Globus pallidus (tissue), 1 donor: ENCODE measurements at regions not wholly inside any gene's neighbourhood (a gene's known extent, or its start where the extent isn't known, plus 50 kb on each side); places are given as distances from the start of the nearest gene placed in this dataset.
A peak's percentile ranks its signal among the peaks of the same experiment; 100 is the strongest.

Source experiments
- DNase-seq: peaks from one replicate; pipeline ENCODE4 v3.0.0-alpha.2; 2015; ENCODE audit warnings: low spot score

- DNase-seq: no peak
Measured at GRCh38 chr3:193962986-193963685, 172.8 kb upstream of the HES1 start.

GRCh38 chr3:193963808-193964516 lies 172.0 kb upstream of the HES1 start:
- DNase-seq: no peak

GRCh38 chr3:193964517-193964880 lies 171.4 kb upstream of the HES1 start:
- DNase-seq: no peak

DNA sequence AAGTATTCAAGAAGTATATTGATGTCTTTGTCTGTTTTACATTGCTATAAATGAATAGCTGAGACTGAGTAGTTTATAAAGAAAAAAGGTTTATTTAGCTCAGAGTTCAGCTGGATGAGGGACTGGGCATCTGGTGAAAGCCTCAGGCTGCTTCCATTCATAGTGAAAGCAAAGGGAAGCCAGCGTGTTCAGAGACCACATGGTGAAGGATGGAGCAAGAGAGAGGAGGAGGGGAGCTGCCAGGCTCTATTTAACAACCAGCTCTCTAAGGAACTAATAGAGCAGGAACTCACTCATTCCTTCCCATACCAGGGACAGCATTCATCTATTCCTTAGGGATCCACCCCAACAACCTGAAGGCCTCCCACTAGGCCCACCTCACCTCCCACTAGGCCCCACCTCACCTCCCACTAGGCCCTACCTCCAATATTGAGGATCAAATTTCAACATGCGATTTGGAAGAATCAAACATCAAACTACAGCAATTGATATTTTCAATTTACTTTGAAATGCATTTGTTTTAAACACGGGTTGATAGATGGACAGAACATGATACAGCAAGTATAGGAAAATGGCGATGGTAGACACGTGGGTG lies 167.5 kb upstream of the HES1 start:
- DNase-seq: no peak

GRCh38 chr3:193970131-193970772 lies 165.7 kb upstream of the HES1 start:
- DNase-seq: peak; percentile 24

DNA sequence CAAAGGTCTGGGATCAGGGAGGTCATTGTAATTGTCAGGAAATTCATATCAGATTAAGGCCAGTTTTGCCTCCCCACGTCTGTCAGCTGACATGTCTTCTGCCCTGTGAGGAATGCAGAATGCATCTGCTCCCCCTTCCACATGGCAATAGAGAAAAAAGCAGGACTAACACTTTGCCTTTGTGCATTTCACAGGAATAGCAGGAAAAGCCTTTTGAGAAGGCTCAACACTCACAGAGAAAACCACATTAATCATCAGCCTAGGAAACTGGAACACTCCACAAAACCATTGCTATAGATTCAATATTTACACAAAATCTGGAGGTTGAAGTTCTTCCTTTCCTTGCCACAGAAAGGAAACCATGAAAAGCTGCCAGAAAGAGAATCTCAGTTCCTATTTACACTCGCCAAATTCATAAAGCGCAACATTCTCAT lies 165.2 kb upstream of the HES1 start:
- no peak for DNase-seq

DNA sequence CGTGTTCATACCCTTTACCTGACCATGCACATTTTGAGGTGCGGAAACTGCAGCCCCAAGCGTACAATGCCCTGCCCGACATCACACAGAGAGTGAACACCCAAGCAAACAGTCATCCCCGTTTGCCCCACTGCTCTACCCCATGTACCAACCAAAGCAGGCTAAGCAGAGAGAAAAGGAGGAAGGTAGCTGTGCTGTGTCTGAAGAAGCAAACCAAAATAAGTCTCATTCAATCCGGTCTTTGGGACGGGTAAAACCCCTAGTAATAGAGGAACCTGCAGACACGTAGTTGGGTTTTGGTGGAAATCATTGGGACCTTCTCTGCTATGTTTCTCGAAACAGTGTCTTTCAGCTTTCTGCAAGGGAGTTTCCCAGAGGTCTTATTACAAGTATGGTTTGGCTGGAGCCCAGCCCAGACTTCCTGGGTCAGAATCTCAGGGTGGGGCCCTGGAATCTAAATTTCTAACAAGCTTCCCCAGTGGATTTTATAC lies 164.6 kb upstream of the HES1 start:
- DNase-seq: no peak

- DNase-seq: no peak
Measured at GRCh38 chr3:193971966-193972365, 164.0 kb upstream of the HES1 start.

- no peak for DNase-seq
Measured at GRCh38 chr3:193972832-193973231, 163.1 kb upstream of the HES1 start.

DNA sequence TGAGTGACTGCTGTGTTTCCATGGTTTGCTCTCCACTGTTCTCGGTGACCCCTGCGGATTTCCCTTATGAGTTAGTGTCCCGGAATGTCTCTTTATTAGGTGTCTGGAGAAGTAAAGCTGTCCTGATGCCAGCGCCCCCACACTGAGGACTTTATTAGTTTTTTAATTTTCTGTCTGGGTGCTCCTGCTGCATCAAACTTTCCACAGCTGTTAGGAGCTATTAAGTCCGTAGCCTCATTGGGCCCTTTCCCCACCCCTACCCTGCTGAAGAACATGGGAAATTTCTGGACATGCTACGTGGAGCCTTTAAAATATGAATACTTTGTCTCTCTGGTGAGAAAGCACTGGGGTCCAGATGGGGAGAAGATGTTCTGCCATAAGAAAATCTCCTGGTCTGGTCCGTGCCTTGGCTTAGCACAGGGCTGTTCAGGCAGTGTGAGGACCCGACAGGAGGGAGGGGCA lies 161.7 kb upstream of the HES1 start:
- no peak for DNase-seq

- no peak for DNase-seq
Measured at GRCh38 chr3:193974671-193975535, 161.0 kb upstream of the HES1 start.

DNA sequence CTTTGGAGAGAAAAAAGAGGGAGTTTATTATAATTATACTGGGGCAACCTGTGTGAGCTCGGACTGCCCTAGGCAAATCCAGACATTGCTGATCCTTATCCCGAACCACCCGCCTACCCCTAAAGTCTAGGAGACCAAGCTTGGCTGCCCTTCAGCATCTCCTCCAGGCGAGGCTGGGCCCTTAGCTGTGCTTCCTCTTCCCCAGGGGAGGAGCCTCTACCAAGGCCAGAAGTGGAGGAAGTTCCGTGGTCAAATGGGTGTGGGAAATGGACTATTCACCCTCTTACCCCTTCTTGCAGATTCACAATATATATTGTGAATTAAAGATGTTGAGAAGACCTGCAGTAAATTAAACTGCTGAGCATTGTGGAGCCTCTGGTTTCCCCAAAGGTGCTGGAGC lies 158.3 kb upstream of the HES1 start:
- DNase-seq: no peak

DNA sequence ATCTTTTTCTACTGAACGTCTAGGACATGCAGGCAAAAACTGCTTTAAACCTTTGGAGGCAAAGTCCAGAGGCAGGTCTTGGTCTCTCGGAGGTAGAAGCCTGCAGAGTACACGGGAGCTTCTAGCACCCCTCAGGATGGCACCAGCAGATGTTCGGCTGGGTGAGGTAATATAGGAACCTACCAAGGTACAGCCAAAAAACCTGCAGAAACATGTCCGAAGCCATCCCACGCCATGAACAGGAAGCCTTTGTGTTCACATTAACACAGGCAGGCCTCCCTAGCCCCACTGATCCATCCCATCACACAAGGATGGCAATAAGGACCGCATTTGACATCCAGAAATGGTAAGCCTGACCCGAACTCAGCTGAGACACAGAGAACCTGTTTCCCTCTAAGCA lies 157.9 kb upstream of the HES1 start:
- DNase-seq: no peak

- no peak for DNase-seq
Measured at GRCh38 chr3:193978486-193978885, 157.5 kb upstream of the HES1 start.

DNA sequence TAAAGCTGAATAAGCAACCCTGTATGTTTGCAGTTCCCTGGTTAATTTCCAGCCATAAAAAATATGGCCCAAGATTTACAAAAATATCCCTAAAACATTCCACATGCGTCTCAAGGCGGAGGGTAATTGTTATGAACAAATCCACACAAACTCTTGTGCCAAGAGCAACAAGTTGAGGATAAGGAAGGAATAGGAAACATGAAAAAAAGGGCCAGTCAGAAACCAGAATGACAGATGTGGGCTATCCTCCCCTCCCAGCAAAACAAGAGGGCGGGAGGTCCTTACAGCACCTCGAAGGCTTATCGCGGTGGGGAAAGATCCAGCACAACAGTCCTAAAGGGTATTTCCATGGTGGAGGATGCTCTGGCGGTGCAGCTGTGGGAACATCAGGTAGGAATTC lies 155.6 kb upstream of the HES1 start:
- no peak for DNase-seq

GRCh38 chr3:193980905-193981304 lies 155.0 kb upstream of the HES1 start:
- no peak for DNase-seq

DNA sequence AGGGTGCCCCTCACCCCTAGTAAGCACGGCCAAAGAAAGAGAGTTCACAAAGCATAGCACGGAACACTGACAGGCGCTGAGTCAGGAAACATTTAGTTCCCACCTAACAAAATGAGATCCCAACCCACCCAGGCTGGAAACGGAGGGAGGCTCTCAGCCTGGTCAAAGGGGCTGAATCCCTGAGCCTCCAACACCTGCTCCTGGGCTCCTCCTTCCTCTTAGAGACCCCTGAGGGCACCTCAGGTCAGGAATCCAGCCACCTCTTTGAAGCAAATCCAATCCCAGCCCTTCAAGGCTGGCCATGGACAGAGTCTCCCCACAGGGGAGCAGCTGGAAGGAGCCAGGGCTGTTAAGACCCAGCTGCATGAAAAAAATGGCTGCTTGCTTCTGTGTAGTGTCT lies 154.4 kb upstream of the HES1 start:
- no peak for DNase-seq

GRCh38 chr3:193982258-193982659 lies 153.7 kb upstream of the HES1 start:
- DNase-seq: peak; percentile 53

DNA sequence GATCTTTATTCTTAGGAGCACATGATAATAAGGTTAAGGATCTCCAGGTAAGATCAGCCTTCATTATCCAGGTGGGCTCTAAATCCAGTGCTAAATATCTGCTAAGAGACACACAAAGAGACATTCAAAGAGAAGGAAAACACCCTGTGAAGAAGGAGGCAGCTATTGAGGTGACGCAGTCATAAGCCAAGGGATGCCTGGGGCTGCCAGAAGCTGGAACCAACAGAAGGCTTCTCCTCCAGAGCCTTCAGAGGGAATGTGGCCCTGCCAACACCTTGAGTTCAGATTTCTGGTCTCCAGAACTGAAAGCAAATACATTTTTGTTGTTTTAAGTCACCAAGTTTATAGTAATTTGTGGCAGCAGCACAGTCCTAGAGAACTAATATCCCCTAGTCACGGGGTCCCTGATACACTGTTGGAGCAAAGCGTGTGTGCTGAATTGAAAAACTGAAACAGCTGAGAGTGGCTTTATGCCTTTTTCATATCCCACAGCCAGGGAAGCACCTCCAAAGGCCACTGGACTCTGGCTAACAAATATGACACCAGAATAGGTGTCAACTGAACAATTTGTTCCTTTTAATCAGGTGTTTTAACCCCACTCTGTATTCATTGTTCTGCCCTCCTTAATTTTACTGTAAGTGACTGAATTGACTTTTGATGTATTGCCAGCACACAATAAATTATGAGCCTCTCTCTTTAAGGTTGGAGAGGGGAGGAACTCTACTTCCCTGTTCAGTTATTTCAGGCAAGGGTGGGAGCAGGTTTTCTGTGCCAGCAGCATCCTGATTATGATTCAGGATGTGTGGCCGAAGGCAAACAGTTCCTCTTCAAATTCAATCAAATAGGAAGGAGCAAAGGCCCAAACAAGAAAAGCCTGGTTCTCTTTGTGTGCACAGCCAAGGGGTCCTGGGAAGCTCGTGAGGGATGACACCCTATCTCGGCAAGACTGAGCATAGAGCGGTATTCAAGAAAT lies 151.8 kb upstream of the HES1 start:
- DNase-seq: peak; percentile 7

DNA sequence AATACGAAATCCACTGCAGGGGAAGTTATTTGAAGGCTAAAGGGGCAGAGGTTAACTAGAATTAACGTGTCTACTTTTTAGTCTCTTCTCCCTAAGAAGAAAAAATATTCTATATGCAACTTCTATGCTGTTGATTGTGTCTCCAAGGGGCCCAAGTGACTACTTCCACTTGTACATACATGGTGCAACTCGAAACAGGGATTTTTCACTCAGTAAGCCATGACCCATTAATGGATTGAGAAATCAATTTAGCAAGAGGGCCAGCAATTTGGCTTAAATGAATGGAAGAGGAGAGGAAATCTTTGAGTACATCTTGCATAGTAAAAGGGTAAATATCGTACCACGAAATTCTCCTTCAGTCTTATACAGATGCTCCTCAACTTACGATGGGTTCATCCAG lies 151.1 kb upstream of the HES1 start:
- DNase-seq: no peak
